ENCODE measurements at regions not wholly inside any gene's neighbourhood (a gene's known extent, or its start where the extent isn't known, plus 50 kb on each side); places are given as distances from the start of the nearest gene placed in this dataset.
A peak's percentile ranks its signal among the peaks of the same experiment; 100 is the strongest.

GRCh38 chr1:208302699-208303238 lies 58.6 kb upstream of the PLXNA2 start:
- no peaks in the 10 kb centered on the region for H3K36me3 ChIP-seq (ENCODE audit: control insufficient read depth in 2 of 2, insufficient read depth in 1 of 2, low read length in 2 of 2)
- H3K27ac ChIP-seq (ENCODE audit: extremely low read depth, low read depth, low read length): no peak overlapping the region
- peaks cover 7% of the 10 kb centered on the region; the same call in 1 of the 2 replicates for H3K4me1 ChIP-seq (ENCODE audit: control insufficient read depth, insufficient read depth, low read length)
- ChIA-PET POLR2A (no interaction called here), CTCF (interaction anchor here (0.9 kb wide), 1 partner anchor 12 kb away, joined by 3 read pairs; no protein-coding TSS in a partner anchor)
- H3K4me3 ChIP-seq (ENCODE audit: low read depth, low read length): no peak overlapping the region
- no peaks in the 10 kb centered on the region for H3K9me3 ChIP-seq (ENCODE audit: control insufficient read depth, insufficient read depth, low read depth, low read length)
- TF ChIP-seq KLF1 (tag by site-specific recombination; IDR thresholded peaks at IDR 0.05) (peak; percentile 99), ZNF433 (tag by site-specific recombination; IDR thresholded peaks at IDR 0.05; ENCODE audit: low read depth) (no peak), ZNF677 (tag by site-specific recombination; IDR thresholded peaks at IDR 0.05) (no peak)

DNA sequence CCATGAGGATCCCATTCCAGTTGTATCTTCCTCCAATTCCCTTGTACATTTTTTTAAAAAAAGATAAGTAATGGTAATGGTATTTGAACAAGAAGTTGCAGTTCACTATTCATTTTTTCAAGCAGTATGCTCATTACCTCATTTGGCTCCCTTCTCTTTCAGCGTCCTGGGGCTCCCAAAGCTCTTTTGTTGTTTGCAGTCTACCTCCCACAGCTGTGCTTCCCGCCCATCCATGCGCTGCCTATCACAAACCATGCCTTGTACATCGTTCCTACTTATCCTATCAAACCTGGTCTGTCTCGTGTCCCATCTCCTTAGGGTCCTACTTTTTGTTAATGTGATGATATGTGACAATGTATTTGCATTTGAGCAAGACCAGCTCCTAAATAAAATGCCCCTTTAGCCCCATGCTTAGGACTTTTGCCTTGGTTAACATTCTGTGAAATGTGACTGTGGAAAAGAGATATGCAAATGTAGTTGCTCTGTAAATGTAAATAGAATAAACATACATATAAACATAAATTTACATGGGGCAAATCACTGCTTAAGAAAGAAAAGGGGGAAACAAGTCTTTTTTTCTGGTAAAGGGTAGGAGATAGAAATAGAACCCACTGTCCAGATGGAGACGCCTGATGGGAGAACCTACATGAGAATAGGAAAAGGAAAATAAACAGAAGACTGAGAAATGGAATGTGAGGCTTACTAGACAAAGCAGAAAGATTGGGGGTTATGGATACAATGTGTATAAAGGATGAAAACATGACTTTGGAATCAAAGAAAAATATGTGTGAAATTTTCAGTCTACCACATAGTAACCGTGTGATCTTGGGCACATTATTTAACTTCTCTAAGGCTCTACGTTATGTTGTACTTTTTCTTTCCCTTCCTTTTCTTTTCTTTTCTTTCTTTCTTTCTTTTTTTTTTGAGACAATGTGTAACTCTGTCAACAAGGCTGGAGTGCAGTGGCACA lies 59.8 kb upstream of the PLXNA2 start:
- ChIA-PET POLR2A (no interaction called here), CTCF (no interaction called here)
- no peaks in the 10 kb centered on the region for H3K36me3 ChIP-seq (ENCODE audit: control insufficient read depth in 2 of 2, insufficient read depth in 1 of 2, low read length in 2 of 2)
- H3K9me3 ChIP-seq (ENCODE audit: control insufficient read depth, insufficient read depth, low read depth, low read length): no peaks in the 10 kb centered on the region
- no peak for TF ChIP-seq ZNF610 (tag by site-specific recombination; IDR thresholded peaks at IDR 0.05; ENCODE audit: borderline replicate concordance)
- TF ChIP-seq, protein P1, sequence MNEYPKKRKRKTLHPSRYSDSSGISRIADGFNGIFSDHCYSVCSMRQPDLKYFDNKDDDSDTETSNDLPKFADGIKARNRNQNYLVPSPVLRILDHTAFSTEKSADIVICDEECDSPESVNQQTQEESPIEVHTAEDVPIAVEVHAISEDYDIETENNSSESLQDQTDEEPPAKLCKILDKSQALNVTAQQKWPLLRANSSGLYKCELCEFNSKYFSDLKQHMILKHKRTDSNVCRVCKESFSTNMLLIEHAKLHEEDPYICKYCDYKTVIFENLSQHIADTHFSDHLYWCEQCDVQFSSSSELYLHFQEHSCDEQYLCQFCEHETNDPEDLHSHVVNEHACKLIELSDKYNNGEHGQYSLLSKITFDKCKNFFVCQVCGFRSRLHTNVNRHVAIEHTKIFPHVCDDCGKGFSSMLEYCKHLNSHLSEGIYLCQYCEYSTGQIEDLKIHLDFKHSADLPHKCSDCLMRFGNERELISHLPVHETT (tag by site-specific recombination; IDR thresholded peaks at IDR 0.05): no peak
- TF ChIP-seq YY1 (tag by site-specific recombination; IDR thresholded peaks at IDR 0.05): no peak
- TF ChIP-seq, protein P2, sequence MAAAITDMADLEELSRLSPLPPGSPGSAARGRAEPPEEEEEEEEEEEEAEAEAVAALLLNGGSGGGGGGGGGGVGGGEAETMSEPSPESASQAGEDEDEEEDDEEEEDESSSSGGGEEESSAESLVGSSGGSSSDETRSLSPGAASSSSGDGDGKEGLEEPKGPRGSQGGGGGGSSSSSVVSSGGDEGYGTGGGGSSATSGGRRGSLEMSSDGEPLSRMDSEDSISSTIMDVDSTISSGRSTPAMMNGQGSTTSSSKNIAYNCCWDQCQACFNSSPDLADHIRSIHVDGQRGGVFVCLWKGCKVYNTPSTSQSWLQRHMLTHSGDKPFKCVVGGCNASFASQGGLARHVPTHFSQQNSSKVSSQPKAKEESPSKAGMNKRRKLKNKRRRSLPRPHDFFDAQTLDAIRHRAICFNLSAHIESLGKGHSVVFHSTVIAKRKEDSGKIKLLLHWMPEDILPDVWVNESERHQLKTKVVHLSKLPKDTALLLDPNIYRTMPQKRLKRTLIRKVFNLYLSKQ (tag by site-specific recombination; IDR thresholded peaks at IDR 0.05; ENCODE audit: borderline replicate concordance): no peak
- TF ChIP-seq ZNF23 (tag by site-specific recombination; IDR thresholded peaks at IDR 0.05; ENCODE audit: borderline replicate concordance): no peak
- TF ChIP-seq ZNF223 (tag by site-specific recombination; IDR thresholded peaks at IDR 0.05): no peak
- no peak for TF ChIP-seq ZNF548 (tag by site-specific recombination; IDR thresholded peaks at IDR 0.05)
- no peak for TF ChIP-seq ZNF221 (tag by site-specific recombination; IDR thresholded peaks at IDR 0.05; ENCODE audit: borderline replicate concordance)
- TF ChIP-seq ZNF768 (tag by site-specific recombination; IDR thresholded peaks at IDR 0.05): no peak
- peaks cover under 1% of the 10 kb centered on the region; the same call in 1 of the 2 replicates for H3K4me1 ChIP-seq (ENCODE audit: control insufficient read depth, insufficient read depth, low read length)
- no peak overlapping the region for H3K4me3 ChIP-seq (ENCODE audit: low read depth, low read length)
- no peak overlapping the region for H3K27ac ChIP-seq (ENCODE audit: extremely low read depth, low read depth, low read length)

DNA sequence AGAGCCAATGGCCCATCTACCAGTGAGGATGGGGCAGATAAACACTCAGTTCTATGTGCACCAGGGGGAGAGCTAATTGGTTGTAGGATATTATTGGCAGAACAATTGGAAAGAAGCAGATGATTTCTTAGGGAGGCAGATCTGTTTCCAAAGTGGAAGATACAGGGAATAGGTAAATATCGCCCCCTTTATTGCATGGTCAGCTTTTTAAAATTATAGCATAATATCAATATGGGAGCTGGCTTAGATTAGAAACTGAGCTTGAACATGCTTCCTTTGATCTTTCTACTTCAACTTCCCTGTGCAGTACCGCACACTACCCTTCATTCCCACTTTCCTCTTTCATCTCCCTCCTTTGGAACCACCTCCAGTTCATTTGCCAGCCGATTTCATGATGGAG lies 64.0 kb upstream of the PLXNA2 start:
- no peak overlapping the region for H3K4me3 ChIP-seq (ENCODE audit: low read depth, low read length)
- ChIA-PET CTCF (no interaction called here), POLR2A (no interaction called here)
- H3K4me1 ChIP-seq (ENCODE audit: control insufficient read depth, insufficient read depth, low read length): no peaks in the 10 kb centered on the region
- H3K9me3 ChIP-seq (ENCODE audit: control insufficient read depth, insufficient read depth, low read depth, low read length): no peaks in the 10 kb centered on the region
- H3K27ac ChIP-seq (ENCODE audit: extremely low read depth, low read depth, low read length): no peak overlapping the region
- no peaks in the 10 kb centered on the region for H3K36me3 ChIP-seq (ENCODE audit: control insufficient read depth in 2 of 2, insufficient read depth in 1 of 2, low read length in 2 of 2)
- TF ChIP-seq ZNF214 (tag by site-specific recombination; IDR thresholded peaks at IDR 0.05; ENCODE audit: borderline replicate concordance): no peak
- no peak for TF ChIP-seq ZNF544 (tag by site-specific recombination; IDR thresholded peaks at IDR 0.05)
- TF ChIP-seq, protein P3, sequence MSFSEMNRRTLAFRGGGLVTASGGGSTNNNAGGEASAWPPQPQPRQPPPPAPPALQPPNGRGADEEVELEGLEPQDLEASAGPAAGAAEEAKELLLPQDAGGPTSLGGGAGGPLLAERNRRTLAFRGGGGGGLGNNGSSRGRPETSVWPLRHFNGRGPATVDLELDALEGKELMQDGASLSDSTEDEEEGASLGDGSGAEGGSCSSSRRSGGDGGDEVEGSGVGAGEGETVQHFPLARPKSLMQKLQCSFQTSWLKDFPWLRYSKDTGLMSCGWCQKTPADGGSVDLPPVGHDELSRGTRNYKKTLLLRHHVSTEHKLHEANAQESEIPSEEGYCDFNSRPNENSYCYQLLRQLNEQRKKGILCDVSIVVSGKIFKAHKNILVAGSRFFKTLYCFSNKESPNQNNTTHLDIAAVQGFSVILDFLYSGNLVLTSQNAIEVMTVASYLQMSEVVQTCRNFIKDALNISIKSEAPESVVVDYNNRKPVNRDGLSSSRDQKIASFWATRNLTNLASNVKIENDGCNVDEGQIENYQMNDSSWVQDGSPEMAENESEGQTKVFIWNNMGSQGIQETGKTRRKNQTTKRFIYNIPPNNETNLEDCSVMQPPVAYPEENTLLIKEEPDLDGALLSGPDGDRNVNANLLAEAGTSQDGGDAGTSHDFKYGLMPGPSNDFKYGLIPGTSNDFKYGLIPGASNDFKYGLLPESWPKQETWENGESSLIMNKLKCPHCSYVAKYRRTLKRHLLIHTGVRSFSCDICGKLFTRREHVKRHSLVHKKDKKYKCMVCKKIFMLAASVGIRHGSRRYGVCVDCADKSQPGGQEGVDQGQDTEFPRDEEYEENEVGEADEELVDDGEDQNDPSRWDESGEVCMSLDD (tag by site-specific recombination; IDR thresholded peaks at IDR 0.05): no peak
- TF ChIP-seq IKZF3 (tag by site-specific recombination; IDR thresholded peaks at IDR 0.05): no peak
- TF ChIP-seq ZNF354C (tag by site-specific recombination; IDR thresholded peaks at IDR 0.05; ENCODE audit: borderline replicate concordance, low read depth): no peak
- TF ChIP-seq ZNF24 (tag by site-specific recombination; IDR thresholded peaks at IDR 0.05): no peak
